A673 (cell line): ENCODE measurements at regions not wholly inside any gene's neighbourhood (a gene's known extent, or its start where the extent isn't known, plus 50 kb on each side); places are given as distances from the start of the nearest gene placed in this dataset.

Experiments used
- BruUV-seq: library from RNA; stranded (reverse); fragments of 400-500 nt; replicated peaks from 2 replicates; lab custom pipeline; 2021; lab: Mats Ljungman, UMichigan
- CTCF ChIA-PET: fragments of 300-600 bp; sonication (Branson Sonifier 250); formaldehyde crosslinking; loops from one replicate; lab custom pipeline; 2022; ENCODE audit warnings: antibody characterized with exemption; lab: Charles Lee
- POLR2A ChIA-PET: fragments of 300-600 bp; sonication (Branson Sonifier 250); formaldehyde crosslinking; loops from one replicate; lab custom pipeline; 2022; ENCODE audit warnings: antibody characterized with exemption; ENCODE audit not compliant: low non-redundant PET; lab: Charles Lee
- DNase-seq: peaks from one replicate; pipeline ENCODE4 v3.0.0-alpha.2; 2015; ENCODE audit warnings: low spot score
- H3K27ac ChIP-seq: fragments of 200-600 bp; sonication (generic); 2 replicates; pipeline ENCODE4 v1.5.1; 2016; ENCODE audit warnings: mixed run types, low read depth, mild to moderate bottlenecking, mixed read lengths, antibody characterized with exemption, low read length; ENCODE audit not compliant: poor library complexity, severe bottlenecking
- H3K27me3 ChIP-seq: fragments of 200-600 bp; sonication (generic); replicated peaks from 2 replicates; pipeline ENCODE4 v1.6.1; 2017; ENCODE audit warnings: mixed run types, low read depth, mild to moderate bottlenecking, mixed read lengths, antibody characterized with exemption, low read length; ENCODE audit not compliant: insufficient read depth, poor library complexity
- H3K36me3 ChIP-seq: fragments of 200-600 bp; sonication (generic); 2 replicates; pipeline ENCODE4 v1.6.1; 2016; ENCODE audit warnings: mixed run types, mild to moderate bottlenecking, mixed read lengths, antibody characterized with exemption, low read length; ENCODE audit not compliant: insufficient read depth, poor library complexity, severe bottlenecking
- H3K4me1 ChIP-seq: fragments of 200-600 bp; sonication (generic); 2 replicates; pipeline ENCODE4 v1.6.1; 2017; ENCODE audit warnings: mixed run types, mild to moderate bottlenecking, mixed read lengths, antibody characterized with exemption, low read length; ENCODE audit not compliant: insufficient read depth, poor library complexity, severe bottlenecking
- H3K4me3 ChIP-seq: fragments of 200-600 bp; sonication (generic); 2 replicates; pipeline ENCODE4 v1.5.1; 2016; ENCODE audit warnings: low read depth, mixed run types, mild to moderate bottlenecking, mixed read lengths, low read length; ENCODE audit not compliant: poor library complexity, severe bottlenecking
- H3K9me3 ChIP-seq: fragments of 200-600 bp; sonication (generic); 2 replicates; pipeline ENCODE4 v1.6.1; 2016; ENCODE audit warnings: mixed run types, low read depth, mild to moderate bottlenecking, mixed read lengths, antibody characterized with exemption, low read length; ENCODE audit not compliant: poor library complexity, severe bottlenecking
- EZH2 ChIP-seq: fragments of 200-600 bp; sonication (generic); IDR thresholded peaks from 2 replicates; pipeline ENCODE4 v1.6.1; 2017; ENCODE audit warnings: borderline replicate concordance, low read depth, mild to moderate bottlenecking, mixed read lengths, antibody characterized with exemption, low read length; ENCODE audit not compliant: poor library complexity, severe bottlenecking
- intact Hi-C: fragments of 100-400 bp; cut with micrococcal nuclease; formaldehyde crosslinking; loops from one replicate; pipeline ENCODE4 v1.10.0; 2022; ENCODE audit not compliant: unreplicated experiment
- TF ChIP-seq, protein P1 (sequence below): fragments of 300-800, 200-600 bp; sonication (generic); conservative IDR thresholded peaks from 2 replicates; pipeline ENCODE4 v1.5.1; 2017; ENCODE audit warnings: low read depth, mild to moderate bottlenecking, antibody characterized with exemption, low read length, moderate library complexity, mixed read lengths

DNA sequence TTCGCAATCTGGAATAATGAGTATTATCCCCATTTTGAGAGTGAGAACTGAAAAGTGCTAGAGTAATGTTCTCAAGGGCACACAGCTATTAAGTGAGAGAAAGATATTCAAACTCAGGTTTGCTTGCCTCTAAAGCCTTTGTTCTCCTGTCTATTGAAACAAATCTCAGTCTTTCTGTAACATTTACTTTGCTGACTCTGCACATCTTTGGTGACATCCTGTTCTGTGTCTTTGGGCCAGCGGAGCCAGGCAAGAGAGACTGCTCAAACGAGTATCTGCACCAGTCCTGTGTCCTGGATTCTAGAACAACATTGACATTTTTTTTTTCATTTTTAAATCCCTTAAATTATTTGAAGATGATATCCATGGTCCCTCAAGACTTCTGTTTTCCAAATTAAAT, 1539.2 kb upstream of the PIK3C3 start:
- Histone ChIP-seq H3K27ac (no peak overlapping the region), H3K4me1 (no peaks in the 10 kb centered on the region), H3K36me3 (no peaks in the 10 kb centered on the region), H3K27me3 (peaks cover 3% of the 10 kb centered on the region), H3K9me3 (no peaks in the 10 kb centered on the region), H3K4me3 (no peak overlapping the region)
- intact Hi-C loops: no loop called here
- no TSS peak for BruUV-seq
- TF ChIP-seq, protein P1, sequence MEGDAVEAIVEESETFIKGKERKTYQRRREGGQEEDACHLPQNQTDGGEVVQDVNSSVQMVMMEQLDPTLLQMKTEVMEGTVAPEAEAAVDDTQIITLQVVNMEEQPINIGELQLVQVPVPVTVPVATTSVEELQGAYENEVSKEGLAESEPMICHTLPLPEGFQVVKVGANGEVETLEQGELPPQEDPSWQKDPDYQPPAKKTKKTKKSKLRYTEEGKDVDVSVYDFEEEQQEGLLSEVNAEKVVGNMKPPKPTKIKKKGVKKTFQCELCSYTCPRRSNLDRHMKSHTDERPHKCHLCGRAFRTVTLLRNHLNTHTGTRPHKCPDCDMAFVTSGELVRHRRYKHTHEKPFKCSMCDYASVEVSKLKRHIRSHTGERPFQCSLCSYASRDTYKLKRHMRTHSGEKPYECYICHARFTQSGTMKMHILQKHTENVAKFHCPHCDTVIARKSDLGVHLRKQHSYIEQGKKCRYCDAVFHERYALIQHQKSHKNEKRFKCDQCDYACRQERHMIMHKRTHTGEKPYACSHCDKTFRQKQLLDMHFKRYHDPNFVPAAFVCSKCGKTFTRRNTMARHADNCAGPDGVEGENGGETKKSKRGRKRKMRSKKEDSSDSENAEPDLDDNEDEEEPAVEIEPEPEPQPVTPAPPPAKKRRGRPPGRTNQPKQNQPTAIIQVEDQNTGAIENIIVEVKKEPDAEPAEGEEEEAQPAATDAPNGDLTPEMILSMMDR: no peak
- ChIA-PET CTCF (no interaction called here), POLR2A (no interaction called here)
- no peak for DNase-seq

GRCh38 chr18:40415176-40415791, 1539.8 kb upstream of the PIK3C3 start:
- H3K4me1 ChIP-seq: no peaks in the 10 kb centered on the region
- POLR2A ChIA-PET: no interaction called here
- H3K4me3 ChIP-seq: no peak overlapping the region
- no TSS peak for BruUV-seq
- intact Hi-C loops: no loop called here
- CTCF ChIA-PET: no interaction called here
- DNase-seq: no peak
- H3K27ac ChIP-seq: no peak overlapping the region
- peaks cover 3% of the 10 kb centered on the region for H3K27me3 ChIP-seq
- TF ChIP-seq EZH2: no peak
- TF ChIP-seq, protein P1: no peak
- H3K9me3 ChIP-seq: no peaks in the 10 kb centered on the region
- no peaks in the 10 kb centered on the region for H3K36me3 ChIP-seq

DNA sequence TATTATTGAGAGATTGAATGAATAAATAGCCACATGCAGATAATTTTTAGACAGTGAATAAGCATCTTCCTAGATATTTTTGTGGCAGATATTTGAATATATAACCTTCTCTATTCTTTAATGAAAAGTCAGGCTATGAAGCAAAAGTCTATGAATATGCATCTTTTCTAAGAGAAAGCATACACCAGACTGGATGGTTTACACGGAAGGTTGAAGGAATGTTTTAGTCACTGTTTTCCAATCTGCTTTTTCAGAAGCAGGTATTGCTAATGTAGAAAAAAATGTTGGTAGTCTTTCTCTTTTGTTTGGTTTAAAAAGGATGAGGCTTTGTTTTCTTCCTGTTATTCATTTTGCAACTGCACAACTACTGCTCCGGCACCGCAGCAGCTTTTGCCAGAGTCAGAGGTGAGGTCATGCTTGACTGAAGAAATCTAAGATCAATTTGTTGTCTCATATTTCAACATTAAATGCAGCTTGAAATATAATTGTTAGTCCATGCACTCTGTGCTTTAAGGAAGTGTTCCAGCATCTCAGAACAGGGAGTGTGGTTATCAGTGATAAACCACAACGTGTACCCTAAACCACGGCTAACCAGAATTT, 1540.8 kb upstream of the PIK3C3 start:
- no TSS peak for BruUV-seq
- no peak overlapping the region for H3K27ac ChIP-seq
- H3K4me1 ChIP-seq: no peaks in the 10 kb centered on the region
- no peak for DNase-seq
- ChIA-PET CTCF (no interaction called here), POLR2A (no interaction called here)
- intact Hi-C loops: no loop called here
- H3K9me3 ChIP-seq: no peaks in the 10 kb centered on the region
- no peak overlapping the region for H3K4me3 ChIP-seq
- TF ChIP-seq, protein P1: no peak
- no peak for TF ChIP-seq EZH2
- peaks cover 3% of the 10 kb centered on the region for H3K27me3 ChIP-seq
- H3K36me3 ChIP-seq: no peaks in the 10 kb centered on the region
